Pancreas (tissue), 10 donors: ENCODE measurements at regions not wholly inside any gene's neighbourhood (a gene's known extent, or its start where the extent isn't known, plus 50 kb on each side); places are given as distances from the start of the nearest gene placed in this dataset.
A peak's percentile ranks its signal among the peaks of the same experiment; 100 is the strongest.

Source experiments
- ATAC-seq, 4 donors: fragments of 200-7000 bp; cut with Tn5 transposase; one replicate each; pipeline versions ENCODE4 v1.8.0 to v1.9.1; 2020; ENCODE audit warnings: mild to moderate bottlenecking in 4 of 4, moderate library complexity in 4 of 4
- DNase-seq, 6 donors: peaks; one replicate each; pipeline ENCODE4 v3.0.0-alpha.2; 2020
- FAIRE-seq: peaks from 2 replicates; lab custom pipeline; 2012; peaks lifted over from hg19 to GRCh38; lab: Jason Lieb, UNC
- H3K27ac ChIP-seq, 4 donors: fragments of 200-600 bp; sonication (generic); 1 replicate in 3 of 4; 2 replicates in 1 of 4; pipeline versions ENCODE4 v1.5.0 to v1.8.0; 2020
- H3K27me3 ChIP-seq, 4 donors: fragments of 200-600 bp; one replicate each; pipeline ENCODE4 v1.8.0; 2021
- H3K36me3 ChIP-seq, 3 donors: fragments of 200-600 bp; sonication (generic) in 1 of 3; one replicate each; pipeline versions ENCODE4 v1.5.0 to v1.8.0; 2020 to 2021
- H3K4me1 ChIP-seq, 3 donors: fragments of 200-600 bp; one replicate each; pipeline ENCODE4 v1.8.0; 2021
- H3K4me3 ChIP-seq, 4 donors: fragments of 200-600 bp; sonication (generic) in 2 of 4; one replicate each; pipeline versions ENCODE4 v1.5.0 to v1.8.0; 2020 to 2021
- H3K9me3 ChIP-seq, 4 donors: fragments of 200-600 bp; one replicate each; pipeline ENCODE4 v1.8.0; 2021
- CTCF ChIP-seq, 4 donors: fragments of 200-600 bp; sonication (generic) in 3 of 4; IDR thresholded peaks; one replicate each; pipeline versions ENCODE4 v1.5.0 to v1.8.0; 2021; ENCODE audit warnings: antibody characterized with exemption in 4 of 4
- WGBS, 2 donors: extraction: QIAGEN DNeasy Blood & Tissue Kit; methylation state at CpG; one replicate each; pipeline ENCODE4 v1.1.7; 2013; 5-methylcytosine and 5-hydroxymethylcytosine counted together
- intact Hi-C, 3 donors: fragments of 100-400 bp; cut with DNase I; formaldehyde crosslinking; loops; one replicate each; pipeline versions ENCODE4 v1.11.1 to v1.14.2; 2022
- donor health status: healthy with polysubstance abuse.
- donor health status: DM: no; HTN: no; CAD: no; lungs with moderate emphysema.
- donor health status: DM: no; HTN: no; CAD: no.
- donor health status: control.
- donor health status: control.
- donor health status: Bipolar disorder and iron deficiency.
- donor health status: DM: yes; HTN: yes; CAD: no.
- donor health status: DM: no; HTN: no; CAD: no.
- donor health status: DM: no; HTN: no; CAD: no.
- donor health status: DM: yes; HTN: yes; CAD: no.

GRCh38 chr11:70689764-70690163 lies 291.4 kb downstream of the CTTN start:
- no peaks in the 10 kb centered on the region for H3K9me3 ChIP-seq
- no peak for FAIRE-seq
- ATAC-seq, result no peak
- H3K27ac ChIP-seq, result no peak overlapping the region
- TF ChIP-seq CTCF (IDR thresholded peaks at IDR 0.05), result no peak
- 86 to 88% methylated on average over 6 of the region's 6 CpGs for WGBS, 2 donors
- DNase-seq, result no peak
- H3K4me1 ChIP-seq, result no peaks in the 10 kb centered on the region
- H3K4me3 ChIP-seq, result no peak overlapping the region
- H3K36me3 ChIP-seq, result no peaks in the 10 kb centered on the region
- H3K27me3 ChIP-seq, result no peaks in the 10 kb centered on the region
- intact Hi-C loops, result no loop called here

GRCh38 chr11:70692131-70692530 lies 293.8 kb downstream of the CTTN start:
- no peaks in the 10 kb centered on the region for H3K36me3 ChIP-seq

GRCh38 chr11:70694371-70694770 lies 296.0 kb downstream of the CTTN start:
- FAIRE-seq (no peak), DNase-seq (peak in 2 of 6 donors; percentile 23 to 30), ATAC-seq (no peak)
- H3K4me3 ChIP-seq, result no peak overlapping the region
- no peaks in the 10 kb centered on the region for H3K9me3 ChIP-seq
- intact Hi-C loops, result no loop called here
- H3K27ac ChIP-seq, result no peak overlapping the region
- no peaks in the 10 kb centered on the region for H3K27me3 ChIP-seq
- H3K36me3 ChIP-seq, result no peaks in the 10 kb centered on the region
- no peak for TF ChIP-seq CTCF (IDR thresholded peaks at IDR 0.05)
- peaks cover 0 to 3% (median 0%) of the 10 kb centered on the region in 3 donors for H3K4me1 ChIP-seq
- WGBS, 2 donors, result 86 to 94% methylated on average over 1 of the region's 1 CpG

More at GRCh38 chr11:70692131-70692530, 293.8 kb downstream of the CTTN start:
- Histone ChIP-seq H3K27me3 (no peaks in the 10 kb centered on the region), H3K9me3 (no peaks in the 10 kb centered on the region), H3K4me3 (no peak overlapping the region), H3K4me1 (peaks cover 0 to 3% (median 0%) of the 10 kb centered on the region in 3 donors), H3K27ac (no peak overlapping the region)
- FAIRE-seq, result no peak
- no peak for ATAC-seq
- WGBS, 2 donors, result 90 to 93% methylated on average over 5 of the region's 5 CpGs
- TF ChIP-seq CTCF (IDR thresholded peaks at IDR 0.05), result no peak
- no peak for DNase-seq
- intact Hi-C loops, result no loop called here

GRCh38 chr11:70695086-70695960 lies 297.0 kb downstream of the CTTN start:
- H3K4me1 ChIP-seq, result peaks cover 0 to 3% (median 0%) of the 10 kb centered on the region in 3 donors
- no peak overlapping the region for H3K4me3 ChIP-seq
- FAIRE-seq (no peak), DNase-seq (peak in 1 of 6 donors; percentile 17), ATAC-seq (peak in 1 of 4 donors; percentile 5)
- intact Hi-C loops, result no loop called here
- no peak for TF ChIP-seq CTCF (IDR thresholded peaks at IDR 0.05)
- H3K27ac ChIP-seq, result no peak overlapping the region
- no peaks in the 10 kb centered on the region for H3K9me3 ChIP-seq
- 91 to 93% methylated on average over 13 of the region's 13 CpGs for WGBS, 2 donors
- no peaks in the 10 kb centered on the region for H3K36me3 ChIP-seq
- no peaks in the 10 kb centered on the region for H3K27me3 ChIP-seq

- DNase-seq (peak; percentile 37 to 76 (median 64)), ATAC-seq (peak; percentile 84 to 95 (median 90)), FAIRE-seq (no peak)
- no peaks in the 10 kb centered on the region for H3K36me3 ChIP-seq
- no peaks in the 10 kb centered on the region for H3K9me3 ChIP-seq
- no peak overlapping the region for H3K4me3 ChIP-seq
- no peaks in the 10 kb centered on the region for H3K27me3 ChIP-seq
- intact Hi-C loops, result no loop called here
- no peak overlapping the region for H3K27ac ChIP-seq
- no peak for TF ChIP-seq CTCF (IDR thresholded peaks at IDR 0.05)
- peaks cover 0 to 3% (median 0%) of the 10 kb centered on the region in 3 donors for H3K4me1 ChIP-seq
These were observed 297.7 kb downstream of the CTTN start for GRCh38 chr11:70696076-70696475.
